Erythroblast (primary cell): ENCODE measurements at regions not wholly inside any gene's neighbourhood (a gene's known extent, or its start where the extent isn't known, plus 50 kb on each side); places are given as distances from the start of the nearest gene placed in this dataset.

Source experiments
- GATA1 ChIP-seq: IDR thresholded peaks from 2 replicates; pipeline ENCODE4 v1.6.1; 2011; ENCODE audit warnings: low read depth, mild to moderate bottlenecking, control low read depth, low read length, moderate library complexity
- POLR2A ChIP-seq: IDR thresholded peaks from 2 replicates; pipeline ENCODE4 v1.6.1; 2011; ENCODE audit warnings: mild to moderate bottlenecking, low read length

DNA sequence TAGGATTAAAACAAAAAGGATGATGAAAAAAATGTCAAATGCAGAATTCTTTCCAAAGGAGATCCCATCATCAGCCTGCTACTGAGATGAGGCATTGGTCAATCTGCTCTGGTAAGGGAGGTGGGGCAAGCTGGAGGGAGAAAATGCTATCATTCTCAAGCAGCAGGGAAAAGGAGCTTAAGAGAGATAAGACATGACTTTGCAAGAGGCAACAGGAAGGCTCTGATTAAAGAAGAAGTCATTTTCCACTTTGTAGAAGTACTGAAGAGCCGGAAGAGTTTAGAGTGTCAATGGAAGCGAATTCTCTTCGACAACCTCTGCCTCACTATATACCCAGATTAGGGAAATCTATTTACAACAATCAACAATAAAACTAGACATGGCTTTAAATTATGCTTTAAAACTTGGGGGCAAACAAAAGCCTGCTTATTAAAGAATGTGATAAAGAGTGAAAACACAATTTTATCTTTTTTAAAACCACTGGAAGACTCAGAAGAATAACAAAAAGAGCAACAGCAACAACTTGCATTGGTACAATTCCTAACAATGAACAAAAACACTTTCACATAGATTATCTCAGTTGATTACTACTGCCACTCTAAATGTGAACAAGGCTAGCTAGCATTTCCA lies 81.8 kb upstream of the NANOGP8 start:
- TF ChIP-seq POLR2A (no peak), GATA1 (peak; percentile 72)
